SU-DHL-6 (cell line): ENCODE measurements at regions not wholly inside any gene's neighbourhood (a gene's known extent, or its start where the extent isn't known, plus 50 kb on each side); places are given as distances from the start of the nearest gene placed in this dataset.

Experiments
- H2AFZ ChIP-seq: fragments of 200-600 bp; sonication (generic); 2 replicates; pipeline ENCODE4 v1.6.1; 2014; ENCODE audit warnings: low read depth, mild to moderate bottlenecking, moderate library complexity, mixed read lengths, antibody characterized with exemption, low read length; ENCODE audit not compliant: severe bottlenecking
- H3F3A ChIP-seq: fragments of 200-600 bp; shearing (Covaris generic); 2 replicates; pipeline ENCODE4 v1.6.0; 2016; ENCODE audit warnings: antibody characterized with exemption, mild to moderate bottlenecking; ENCODE audit not compliant: insufficient read depth
- H3K27ac ChIP-seq: fragments of 200-600 bp; sonication (generic); 2 replicates; pipeline ENCODE4 v1.5.1; 2016; ENCODE audit warnings: low read depth, mild to moderate bottlenecking, low read length, moderate library complexity, mixed read lengths
- H3K27me3 ChIP-seq: fragments of 200-600 bp; sonication (generic), shearing (Covaris generic); 2 replicates; pipeline ENCODE4 v1.6.0; 2014; ENCODE audit warnings: mild to moderate bottlenecking, low read length
- H3K36me3 ChIP-seq: fragments of 200-600 bp; sonication (generic); 2 replicates; pipeline ENCODE4 v1.6.1; 2014; ENCODE audit warnings: mild to moderate bottlenecking, low read length, mixed read lengths
- H3K4me2 ChIP-seq: fragments of 300-600, 200-600 bp; shearing (Covaris generic), sonication (generic); 2 replicates; pipeline ENCODE4 v1.6.0; 2014; ENCODE audit warnings: low read length, low read depth, mild to moderate bottlenecking; ENCODE audit not compliant: poor library complexity, severe bottlenecking
- H3K4me3 ChIP-seq: fragments of 200-600 bp; sonication (generic); 2 replicates; pipeline ENCODE4 v1.5.1; 2014; ENCODE audit warnings: antibody characterized with exemption, low read length, mild to moderate bottlenecking, mixed read lengths; ENCODE audit not compliant: insufficient read depth, poor library complexity, severe bottlenecking
- H3K79me2 ChIP-seq: fragments of 200-600 bp; sonication (generic); 2 replicates; pipeline ENCODE4 v1.6.1; 2014; ENCODE audit warnings: mild to moderate bottlenecking, low read length, moderate library complexity; ENCODE audit not compliant: insufficient read depth
- H3K9ac ChIP-seq: fragments of 200-600 bp; sonication (generic); 2 replicates; pipeline ENCODE4 v1.7.0; 2014; ENCODE audit warnings: mild to moderate bottlenecking, low read length
- H3K9me2 ChIP-seq: fragments of 200-600 bp; sonication (generic); replicated peaks from 2 replicates; pipeline ENCODE4 v1.6.1; 2014; ENCODE audit warnings: low read length; ENCODE audit not compliant: insufficient read depth
- H3K9me3 ChIP-seq: fragments of 200-600 bp; sonication (generic); 2 replicates; pipeline ENCODE4 v1.6.1; 2014; ENCODE audit warnings: low read length, mixed read lengths; ENCODE audit not compliant: insufficient read depth
- H4K20me1 ChIP-seq: fragments of 200-600 bp; sonication (generic); 2 replicates; pipeline ENCODE4 v1.6.1; 2014; ENCODE audit warnings: low read depth, mild to moderate bottlenecking, antibody characterized with exemption, low read length, moderate library complexity, mixed read lengths
- CTCF ChIP-seq: fragments of 200-600 bp; sonication (generic); IDR thresholded peaks from one replicate; pipeline ENCODE4 v1.5.1; 2017; ENCODE audit warnings: antibody characterized with exemption, mild to moderate bottlenecking, low read length, moderate library complexity; ENCODE audit not compliant: insufficient read depth, poor library complexity, severe bottlenecking
- EZH2phosphoT487 ChIP-seq: fragments of 200-600 bp; sonication (generic), shearing (Covaris generic); conservative IDR thresholded peaks from 2 replicates; pipeline ENCODE4 v1.6.1; 2018; ENCODE audit warnings: mild to moderate bottlenecking, antibody characterized with exemption, low read length, moderate library complexity, mixed read lengths

GRCh38 chr1:187763465-187763864, 934.7 kb downstream of the PLA2G4A start:
- no peaks in the 10 kb centered on the region for H4K20me1 ChIP-seq

GRCh38 chr1:187763976-187764375, 935.2 kb downstream of the PLA2G4A start:
- Histone ChIP-seq H3K27ac (no peak overlapping the region), H2AFZ (no peak overlapping the region), H3K4me2 (no peak overlapping the region), H3K79me2 (no peaks in the 10 kb centered on the region), H3K27me3 (no peaks in the 10 kb centered on the region), H4K20me1 (no peaks in the 10 kb centered on the region), H3K9me3 (no peaks in the 10 kb centered on the region), H3K9ac (no peak overlapping the region), H3K4me3 (no peak overlapping the region), H3F3A (no peaks in the 10 kb centered on the region), H3K36me3 (no peaks in the 10 kb centered on the region), H3K9me2 (no peaks in the 10 kb centered on the region)
- no peak for TF ChIP-seq EZH2phosphoT487

More at GRCh38 chr1:187763465-187763864, 934.7 kb downstream of the PLA2G4A start:
- no peaks in the 10 kb centered on the region for H3K9me2 ChIP-seq
- no peak overlapping the region for H3K9ac ChIP-seq
- no peaks in the 10 kb centered on the region for H3K27me3 ChIP-seq
- no peaks in the 10 kb centered on the region for H3K9me3 ChIP-seq
- H2AFZ ChIP-seq, result peak overlapping the region; percentile 6
- no peaks in the 10 kb centered on the region for H3F3A ChIP-seq
- no peak overlapping the region for H3K4me2 ChIP-seq
- H3K27ac ChIP-seq, result no peak overlapping the region
- no peak overlapping the region for H3K4me3 ChIP-seq
- H3K36me3 ChIP-seq, result no peaks in the 10 kb centered on the region
- H3K79me2 ChIP-seq, result no peaks in the 10 kb centered on the region
- TF ChIP-seq EZH2phosphoT487, result no peak
- TF ChIP-seq CTCF, result no peak

DNA sequence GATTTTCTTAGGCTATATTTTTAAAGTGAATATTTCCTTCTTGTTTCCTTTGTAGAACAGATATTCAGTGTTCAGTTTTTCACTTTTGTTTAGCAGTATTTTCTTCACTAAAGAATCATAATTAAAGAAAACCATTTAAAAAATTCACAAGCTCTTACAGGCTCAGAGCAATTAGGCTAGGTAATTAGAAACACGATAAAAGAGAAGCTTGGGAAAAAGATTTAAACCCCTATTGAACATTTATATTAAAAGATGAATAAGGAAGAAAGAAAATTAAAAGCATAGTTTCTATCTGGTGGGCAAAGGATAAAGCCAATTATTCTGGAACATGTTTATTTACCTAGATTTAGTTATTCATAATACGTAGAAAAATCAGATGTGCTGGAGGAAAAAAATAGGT, 942.6 kb downstream of the PLA2G4A start:
- no peak overlapping the region for H3K27ac ChIP-seq
- no peaks in the 10 kb centered on the region for H3K79me2 ChIP-seq
- no peak overlapping the region for H3K4me2 ChIP-seq
- H4K20me1 ChIP-seq, result no peaks in the 10 kb centered on the region
- no peak for TF ChIP-seq CTCF
- no peak for TF ChIP-seq EZH2phosphoT487
- H3F3A ChIP-seq, result no peaks in the 10 kb centered on the region
- H3K9me2 ChIP-seq, result no peaks in the 10 kb centered on the region
- no peak overlapping the region for H3K9ac ChIP-seq
- no peaks in the 10 kb centered on the region for H3K9me3 ChIP-seq
- H3K36me3 ChIP-seq, result no peaks in the 10 kb centered on the region
- no peak overlapping the region for H3K4me3 ChIP-seq
- H2AFZ ChIP-seq, result no peak overlapping the region
- no peaks in the 10 kb centered on the region for H3K27me3 ChIP-seq

GRCh38 chr1:187773168-187773567, 944.4 kb downstream of the PLA2G4A start:
- TF ChIP-seq CTCF (no peak), EZH2phosphoT487 (no peak)
- H3K36me3 ChIP-seq, result no peaks in the 10 kb centered on the region
- H2AFZ ChIP-seq, result no peak overlapping the region

More at GRCh38 chr1:187773168-187773567, 944.4 kb downstream of the PLA2G4A start:
- H3K9me3 ChIP-seq, result no peaks in the 10 kb centered on the region
- H3K9ac ChIP-seq, result no peak overlapping the region
- no peaks in the 10 kb centered on the region for H3K27me3 ChIP-seq
- no peak overlapping the region for H3K4me2 ChIP-seq
- H3K4me3 ChIP-seq, result no peak overlapping the region
- no peaks in the 10 kb centered on the region for H3K9me2 ChIP-seq
- no peaks in the 10 kb centered on the region for H3K79me2 ChIP-seq
- H4K20me1 ChIP-seq, result no peaks in the 10 kb centered on the region
- H3F3A ChIP-seq, result no peaks in the 10 kb centered on the region
- no peak overlapping the region for H3K27ac ChIP-seq
